ENCODE measurements at regions not wholly inside any gene's neighbourhood (a gene's known extent, or its start where the extent isn't known, plus 50 kb on each side); places are given as distances from the start of the nearest gene placed in this dataset.

- TF ChIP-seq CTCF (IDR thresholded peaks at IDR 0.05) (no peak), TEAD4 (CRISPR knock-in tag; IDR thresholded peaks at IDR 0.05) (no peak)
Measured at GRCh38 chr22:34851918-34852662, 213.9 kb upstream of the ISX start.

Measured in WTC11 (cell line).